ENCODE measurements at regions not wholly inside any gene's neighbourhood (a gene's known extent, or its start where the extent isn't known, plus 50 kb on each side); places are given as distances from the start of the nearest gene placed in this dataset.

DNA sequence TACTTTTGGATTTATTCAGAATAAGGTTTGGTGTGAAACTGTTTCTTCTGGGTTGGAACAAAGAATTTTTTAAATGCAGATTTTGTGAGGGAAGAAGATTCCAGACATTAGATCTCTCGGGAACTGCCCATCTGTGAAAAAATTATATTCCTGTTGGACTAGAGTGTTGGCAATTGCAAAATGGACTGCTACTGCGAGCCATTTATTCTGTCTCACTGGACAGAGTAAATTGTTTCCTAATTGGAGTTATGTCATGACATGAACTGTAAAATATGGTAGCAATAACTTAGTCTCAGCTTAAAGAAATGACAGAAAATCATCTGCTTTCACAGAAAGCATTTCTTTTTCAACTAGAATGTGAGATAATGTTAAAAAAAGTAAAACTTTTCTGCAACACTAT, 86.0 kb upstream of the MYCBP2 start:
- H3K36me3 ChIP-seq (replicated peaks; ENCODE audit: insufficient read depth, low read length) = no peaks in the 10 kb centered on the region
- H3K4me2 ChIP-seq (ENCODE audit: low read depth, low read length) = no peak overlapping the region
- TF ChIP-seq EZH2phosphoT487 (IDR thresholded peaks at IDR 0.05; ENCODE audit: low read length) (no peak), EZH2 (optimal IDR thresholded peaks at IDR 0.05; ENCODE audit: low read depth, low read length) (no peak), CTCF (IDR thresholded peaks at IDR 0.05; ENCODE audit: low read length) (no peak)
- no peaks in the 10 kb centered on the region for H3K4me1 ChIP-seq (ENCODE audit: low read length)
- no peak overlapping the region for H3K4me3 ChIP-seq (ENCODE audit: low read length)
- H3K9me3 ChIP-seq (replicated peaks; ENCODE audit: insufficient read depth, low read length) = no peaks in the 10 kb centered on the region
- no peaks in the 10 kb centered on the region for H3F3A ChIP-seq (ENCODE audit: insufficient read depth, low read length)
- no peak overlapping the region for H2AFZ ChIP-seq (ENCODE audit: low read length)
- no peak overlapping the region for H3K9ac ChIP-seq (ENCODE audit: low read length)
- no peaks in the 10 kb centered on the region for H3K27me3 ChIP-seq (replicated peaks; ENCODE audit: insufficient read depth, low read length)
- no peak for DNase-seq
- H3K79me2 ChIP-seq (ENCODE audit: low read length) = no peaks in the 10 kb centered on the region
- H3K9me2 ChIP-seq (replicated peaks; ENCODE audit: insufficient read depth, low read length) = no peaks in the 10 kb centered on the region
- H4K20me1 ChIP-seq (ENCODE audit: insufficient read depth, low read length) = no peaks in the 10 kb centered on the region
- H3K27ac ChIP-seq (ENCODE audit: low read length) = no peak overlapping the region

GRCh38 chr13:77412116-77412635, 85.3 kb upstream of the MYCBP2 start:
- H3K9me3 ChIP-seq (replicated peaks; ENCODE audit: insufficient read depth, low read length) = no peaks in the 10 kb centered on the region
- TF ChIP-seq EZH2phosphoT487 (IDR thresholded peaks at IDR 0.05; ENCODE audit: low read length) (no peak), EZH2 (optimal IDR thresholded peaks at IDR 0.05; ENCODE audit: low read depth, low read length) (no peak), CTCF (IDR thresholded peaks at IDR 0.05; ENCODE audit: low read length) (no peak)
- H3K4me1 ChIP-seq (ENCODE audit: low read length) = no peaks in the 10 kb centered on the region

GRCh38 chr13:77409412-77409811, 82.5 kb upstream of the MYCBP2 start:
- H3K79me2 ChIP-seq (ENCODE audit: low read length) = no peaks in the 10 kb centered on the region
- no peak for DNase-seq
- no peak overlapping the region for H2AFZ ChIP-seq (ENCODE audit: low read length)
- no peaks in the 10 kb centered on the region for H3K9me3 ChIP-seq (replicated peaks; ENCODE audit: insufficient read depth, low read length)
- no peaks in the 10 kb centered on the region for H3K36me3 ChIP-seq (replicated peaks; ENCODE audit: insufficient read depth, low read length)
- H3K9me2 ChIP-seq (replicated peaks; ENCODE audit: insufficient read depth, low read length) = no peaks in the 10 kb centered on the region
- no peak overlapping the region for H3K4me2 ChIP-seq (ENCODE audit: low read depth, low read length)
- H3K4me3 ChIP-seq (ENCODE audit: low read length) = no peak overlapping the region
- H3F3A ChIP-seq (ENCODE audit: insufficient read depth, low read length) = no peaks in the 10 kb centered on the region
- no peaks in the 10 kb centered on the region for H3K27me3 ChIP-seq (replicated peaks; ENCODE audit: insufficient read depth, low read length)
- no peak for TF ChIP-seq CTCF (IDR thresholded peaks at IDR 0.05; ENCODE audit: low read length)
- TF ChIP-seq EZH2phosphoT487 (IDR thresholded peaks at IDR 0.05; ENCODE audit: low read length) = no peak
- TF ChIP-seq EZH2 (optimal IDR thresholded peaks at IDR 0.05; ENCODE audit: low read depth, low read length) = no peak
- H3K9ac ChIP-seq (ENCODE audit: low read length) = no peak overlapping the region
- no peaks in the 10 kb centered on the region for H4K20me1 ChIP-seq (ENCODE audit: insufficient read depth, low read length)
- no peak overlapping the region for H3K27ac ChIP-seq (ENCODE audit: low read length)
- no peaks in the 10 kb centered on the region for H3K4me1 ChIP-seq (ENCODE audit: low read length)

More at GRCh38 chr13:77412116-77412635, 85.3 kb upstream of the MYCBP2 start:
- no peak overlapping the region for H3K9ac ChIP-seq (ENCODE audit: low read length)
- no peak overlapping the region for H2AFZ ChIP-seq (ENCODE audit: low read length)
- no peak overlapping the region for H3K4me3 ChIP-seq (ENCODE audit: low read length)
- no peaks in the 10 kb centered on the region for H3K9me2 ChIP-seq (replicated peaks; ENCODE audit: insufficient read depth, low read length)
- H3K27me3 ChIP-seq (replicated peaks; ENCODE audit: insufficient read depth, low read length) = no peaks in the 10 kb centered on the region
- no peak for DNase-seq
- H3K79me2 ChIP-seq (ENCODE audit: low read length) = no peaks in the 10 kb centered on the region
- H3F3A ChIP-seq (ENCODE audit: insufficient read depth, low read length) = no peaks in the 10 kb centered on the region
- H3K27ac ChIP-seq (ENCODE audit: low read length) = no peak overlapping the region
- no peaks in the 10 kb centered on the region for H3K36me3 ChIP-seq (replicated peaks; ENCODE audit: insufficient read depth, low read length)
- H3K4me2 ChIP-seq (ENCODE audit: low read depth, low read length) = no peak overlapping the region
- no peaks in the 10 kb centered on the region for H4K20me1 ChIP-seq (ENCODE audit: insufficient read depth, low read length)
